IPS-20b (cell line): ENCODE measurements at regions not wholly inside any gene's neighbourhood (a gene's known extent, or its start where the extent isn't known, plus 50 kb on each side); places are given as distances from the start of the nearest gene placed in this dataset.

Experiments
- H3K27ac ChIP-seq: one replicate; pipeline ENCODE4 v1.5.1; 2013; ENCODE audit warnings: low read length
- H3K27me3 ChIP-seq: 2 replicates; pipeline ENCODE4 v1.6.1; 2013; ENCODE audit warnings: mild to moderate bottlenecking, low read length, inconsistent platforms; ENCODE audit not compliant: insufficient read depth
- H3K36me3 ChIP-seq: 2 replicates; pipeline ENCODE4 v1.6.1; 2013; ENCODE audit warnings: low read depth, mild to moderate bottlenecking, inconsistent platforms, low read length, moderate library complexity; ENCODE audit not compliant: insufficient read depth
- H3K4me1 ChIP-seq: 2 replicates; pipeline ENCODE4 v1.6.1; 2013; ENCODE audit warnings: mild to moderate bottlenecking, control low read depth, inconsistent platforms, low read length, moderate library complexity; ENCODE audit not compliant: insufficient read depth
- H3K4me3 ChIP-seq: 2 replicates; pipeline ENCODE4 v1.5.1; 2013; ENCODE audit warnings: mild to moderate bottlenecking, low read length, inconsistent platforms
- H3K9ac ChIP-seq: 2 replicates; pipeline ENCODE4 v1.6.1; 2013; ENCODE audit warnings: low read depth, mild to moderate bottlenecking, inconsistent platforms, low read length, moderate library complexity
- H3K9me3 ChIP-seq: 2 replicates; pipeline ENCODE4 v1.6.1; 2013; ENCODE audit warnings: mild to moderate bottlenecking, low read depth, low read length, inconsistent platforms; ENCODE audit not compliant: insufficient read depth

DNA sequence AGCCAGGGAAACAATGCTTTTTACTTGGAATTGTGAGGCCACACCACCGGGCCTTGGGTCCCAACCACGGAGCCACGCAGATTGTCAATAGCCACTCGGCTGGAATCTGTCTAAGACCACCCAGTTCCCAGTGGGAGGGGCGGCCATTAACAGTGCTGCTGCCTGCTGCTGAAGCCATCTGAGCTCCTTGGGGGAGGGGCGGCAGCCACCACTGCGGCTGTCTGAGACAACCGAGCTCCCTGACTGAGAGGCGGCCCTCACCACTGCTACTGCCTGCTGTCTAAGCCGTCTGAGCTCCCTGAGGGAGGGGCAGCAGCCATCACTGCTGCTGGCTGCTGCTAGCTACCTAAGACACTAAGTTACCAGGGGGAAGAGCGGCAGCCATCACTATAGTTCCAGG lies 64.3 kb downstream of the DMRTA2 start:
- no peaks in the 10 kb centered on the region for H3K4me1 ChIP-seq
- no peaks in the 10 kb centered on the region; the same call in 1 of the 2 replicates for H3K9me3 ChIP-seq
- no peak overlapping the region for H3K9ac ChIP-seq
- no peak overlapping the region for H3K27ac ChIP-seq
- H3K27me3 ChIP-seq, result no peaks in the 10 kb centered on the region; the same call in 1 of the 2 replicates
- H3K36me3 ChIP-seq, result no peaks in the 10 kb centered on the region
- no peak overlapping the region for H3K4me3 ChIP-seq

DNA sequence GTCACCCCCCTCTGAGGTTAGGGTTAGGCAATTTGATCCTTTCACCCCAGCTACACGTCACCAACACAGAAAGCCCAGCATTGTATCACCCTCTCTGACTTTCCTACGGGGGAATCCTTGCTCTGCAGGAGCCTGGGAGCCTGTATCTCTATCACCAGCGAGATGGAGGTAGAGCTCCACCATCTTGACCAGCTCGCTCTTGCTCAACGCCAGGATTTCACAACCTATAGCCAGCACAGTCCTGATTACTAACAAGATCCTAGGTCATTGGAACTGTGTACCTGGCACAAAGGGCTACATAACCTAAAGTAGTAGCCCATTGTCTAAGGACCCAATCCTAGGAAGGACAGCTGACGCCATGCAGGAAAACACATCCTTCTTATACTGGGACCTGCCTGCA lies 66.1 kb downstream of the DMRTA2 start:
- no peak overlapping the region for H3K27ac ChIP-seq
- H3K4me3 ChIP-seq, result no peak overlapping the region
- H3K4me1 ChIP-seq, result no peaks in the 10 kb centered on the region
- no peaks in the 10 kb centered on the region for H3K36me3 ChIP-seq
- H3K9ac ChIP-seq, result no peak overlapping the region
- H3K9me3 ChIP-seq, result no peaks in the 10 kb centered on the region; the same call in 1 of the 2 replicates
- H3K27me3 ChIP-seq, result no peaks in the 10 kb centered on the region; the same call in 1 of the 2 replicates

DNA sequence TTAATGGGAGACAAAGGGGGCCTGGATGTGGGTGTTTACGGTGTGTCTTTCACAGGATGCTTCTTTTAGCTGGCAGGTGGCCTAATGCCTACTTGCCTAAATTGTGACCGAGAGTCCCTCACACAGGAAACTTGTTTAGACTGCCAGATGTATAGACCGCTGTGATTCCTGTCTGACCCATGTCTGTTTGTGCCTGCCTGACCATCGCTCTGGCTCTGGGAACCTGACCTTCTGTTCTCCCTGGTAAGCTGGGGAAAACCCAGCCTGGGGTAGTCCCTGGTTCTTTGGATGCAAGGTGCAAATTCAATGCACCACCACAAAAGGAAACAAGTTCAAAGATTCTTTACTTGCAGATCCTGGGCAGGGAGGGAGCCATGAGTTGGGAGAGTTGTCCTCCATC lies 68.4 kb downstream of the DMRTA2 start:
- H3K27ac ChIP-seq, result no peak overlapping the region
- H3K36me3 ChIP-seq, result no peaks in the 10 kb centered on the region
- no peak overlapping the region for H3K9ac ChIP-seq
- H3K4me3 ChIP-seq, result no peak overlapping the region
- H3K9me3 ChIP-seq, result no peaks in the 10 kb centered on the region
- H3K4me1 ChIP-seq, result no peaks in the 10 kb centered on the region
- no peaks in the 10 kb centered on the region; the same call in 1 of the 2 replicates for H3K27me3 ChIP-seq

DNA sequence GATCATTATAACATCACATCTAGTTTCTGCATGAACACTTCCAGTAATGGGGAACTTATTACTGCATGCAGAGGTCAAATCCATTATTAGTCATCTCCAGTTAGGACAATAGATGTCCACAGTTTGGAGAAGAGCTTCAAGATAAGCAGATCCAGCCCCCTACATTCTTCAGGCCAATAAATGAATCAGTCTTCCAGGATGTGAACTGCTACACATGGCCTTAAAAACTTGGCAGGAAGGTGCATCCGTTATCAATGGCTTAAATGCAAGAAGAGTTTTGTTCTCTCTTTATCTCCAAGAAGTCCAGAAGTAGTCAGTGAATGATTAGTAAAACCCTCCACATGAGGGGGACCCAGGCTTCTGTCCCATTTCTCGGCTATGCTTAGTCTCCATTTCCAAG lies 70.8 kb downstream of the DMRTA2 start:
- Histone ChIP-seq H3K36me3 (no peaks in the 10 kb centered on the region), H3K27me3 (no peaks in the 10 kb centered on the region; the same call in 1 of the 2 replicates), H3K9me3 (no peaks in the 10 kb centered on the region), H3K4me3 (no peak overlapping the region), H3K27ac (no peak overlapping the region), H3K4me1 (no peaks in the 10 kb centered on the region), H3K9ac (no peak overlapping the region)

DNA sequence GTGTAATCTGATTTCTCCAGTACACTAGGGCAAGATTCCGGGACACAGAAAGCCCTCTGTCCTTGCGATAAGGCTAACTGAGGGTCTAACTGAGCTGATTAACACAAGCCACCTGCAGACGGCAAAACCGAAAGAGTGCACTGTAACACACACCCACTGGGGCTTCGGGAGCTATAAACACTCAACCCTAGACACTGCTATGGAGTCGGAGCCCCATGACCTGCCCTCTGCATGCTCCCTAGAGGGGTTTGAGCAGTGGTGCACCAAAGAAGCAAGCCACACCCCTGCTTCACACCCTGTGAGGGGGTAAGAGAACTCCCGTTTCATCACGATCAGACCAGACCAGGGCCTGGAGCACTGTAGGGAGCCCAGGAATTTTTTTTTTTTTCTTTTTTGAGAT lies 72.4 kb downstream of the DMRTA2 start:
- no peaks in the 10 kb centered on the region for H3K4me1 ChIP-seq
- no peaks in the 10 kb centered on the region for H3K36me3 ChIP-seq
- H3K9me3 ChIP-seq, result no peaks in the 10 kb centered on the region
- no peak overlapping the region for H3K27ac ChIP-seq
- no peak overlapping the region for H3K4me3 ChIP-seq
- no peak overlapping the region for H3K9ac ChIP-seq
- no peaks in the 10 kb centered on the region for H3K27me3 ChIP-seq

DNA sequence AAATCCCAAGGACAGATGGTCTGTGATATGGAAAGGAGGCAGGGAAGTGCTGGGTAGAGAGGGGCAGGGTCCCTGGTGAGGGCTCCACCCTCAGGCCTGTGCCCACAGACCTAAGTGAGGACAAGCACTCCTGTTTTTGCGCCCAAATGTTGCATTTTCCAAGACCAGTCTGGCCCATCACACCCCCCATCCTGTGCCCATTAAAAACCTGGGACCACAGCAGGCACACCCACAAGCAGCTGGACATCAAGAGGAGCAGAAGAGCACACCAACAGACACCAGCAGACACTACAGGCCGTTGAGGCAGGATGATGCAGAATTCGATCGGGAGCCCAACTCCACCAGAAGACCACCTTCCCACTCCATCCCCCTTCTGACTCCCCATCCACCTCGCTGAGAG lies 72.8 kb downstream of the DMRTA2 start:
- Histone ChIP-seq H3K27me3 (no peaks in the 10 kb centered on the region), H3K36me3 (no peaks in the 10 kb centered on the region), H3K9me3 (no peaks in the 10 kb centered on the region), H3K4me1 (no peaks in the 10 kb centered on the region), H3K4me3 (no peak overlapping the region), H3K9ac (no peak overlapping the region), H3K27ac (no peak overlapping the region)

DNA sequence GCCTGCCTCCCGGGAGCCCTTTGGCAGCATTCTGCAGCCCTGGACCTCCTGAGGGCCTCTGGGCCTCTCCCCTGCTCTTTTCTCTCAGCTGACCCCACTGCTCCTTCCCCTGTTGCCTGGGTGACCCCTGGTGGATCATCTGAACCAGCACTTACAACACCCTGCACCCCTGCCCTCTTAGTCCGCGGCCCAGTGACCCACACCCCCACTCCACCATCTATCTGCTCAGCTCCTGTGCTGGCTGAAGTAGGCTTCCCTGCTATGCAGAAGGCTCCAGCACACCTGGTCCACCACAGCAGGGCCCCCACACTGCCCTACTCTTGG lies 74.0 kb downstream of the DMRTA2 start:
- Histone ChIP-seq H3K4me1 (no peaks in the 10 kb centered on the region), H3K36me3 (no peaks in the 10 kb centered on the region), H3K9ac (no peak overlapping the region), H3K9me3 (no peaks in the 10 kb centered on the region), H3K27me3 (no peaks in the 10 kb centered on the region), H3K4me3 (no peak overlapping the region), H3K27ac (no peak overlapping the region)

DNA sequence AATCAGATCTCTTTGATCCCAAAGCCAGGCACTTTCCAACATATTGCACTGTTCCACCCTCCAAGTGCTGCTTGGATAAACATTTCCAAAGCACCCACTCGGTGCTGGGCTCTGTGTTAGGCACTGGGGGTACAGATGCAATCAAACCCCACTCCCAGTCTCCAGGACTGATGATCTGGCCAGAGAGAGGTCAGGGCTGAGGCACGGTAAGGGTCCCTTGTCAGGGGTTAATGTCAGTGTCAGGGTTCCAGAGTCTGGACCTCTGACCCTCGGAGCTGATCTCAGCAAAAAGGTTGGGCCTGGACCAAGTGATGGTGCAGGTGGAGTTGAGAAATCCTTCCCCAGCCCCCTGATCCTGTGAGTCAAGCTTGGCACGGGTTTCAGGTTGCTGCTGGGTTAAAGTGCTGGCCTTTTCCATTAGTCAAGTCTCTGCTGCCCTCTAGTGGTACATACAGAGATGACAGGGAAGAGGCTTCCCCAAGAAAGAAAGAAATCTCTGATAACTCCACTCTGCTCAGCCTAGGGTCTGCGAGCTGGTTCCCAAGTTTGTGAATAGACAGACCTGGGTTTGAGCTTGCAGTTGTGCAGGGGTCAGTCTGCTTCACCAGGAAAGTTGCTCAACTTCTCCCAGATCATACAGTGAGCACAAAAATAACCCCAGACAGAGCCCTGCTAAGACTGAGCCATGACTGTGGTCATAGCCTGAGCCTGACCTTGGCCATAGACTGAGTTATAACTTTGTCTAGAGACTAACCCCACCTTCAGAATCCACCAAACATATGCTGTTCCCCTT lies 74.6 kb downstream of the DMRTA2 start:
- no peak overlapping the region for H3K27ac ChIP-seq
- no peaks in the 10 kb centered on the region; the same call in 1 of the 2 replicates for H3K27me3 ChIP-seq
- no peaks in the 10 kb centered on the region for H3K36me3 ChIP-seq
- H3K4me3 ChIP-seq, result no peak overlapping the region
- H3K4me1 ChIP-seq, result no peaks in the 10 kb centered on the region
- H3K9me3 ChIP-seq, result no peaks in the 10 kb centered on the region
- no peak overlapping the region for H3K9ac ChIP-seq

DNA sequence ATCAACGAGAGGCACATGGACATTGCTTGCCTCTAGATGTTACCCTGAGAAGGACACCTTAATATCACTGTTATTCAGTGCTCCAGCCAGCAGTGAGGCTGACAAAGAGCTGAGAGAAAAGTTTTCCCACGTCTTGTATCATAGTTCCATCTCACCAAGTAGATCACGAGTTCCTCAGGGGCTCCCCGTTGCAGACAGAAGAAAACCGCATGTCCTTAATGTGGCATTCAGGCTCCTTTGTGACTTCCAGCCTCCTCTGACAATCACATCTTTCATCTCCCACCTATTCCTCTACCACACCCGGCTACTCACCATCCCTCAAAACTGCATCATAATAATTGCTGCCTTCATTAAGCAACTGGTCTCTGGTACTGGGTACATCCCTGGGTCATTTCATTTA lies 75.3 kb downstream of the DMRTA2 start:
- Histone ChIP-seq H3K36me3 (no peaks in the 10 kb centered on the region), H3K9ac (no peak overlapping the region), H3K27ac (no peak overlapping the region), H3K4me1 (no peaks in the 10 kb centered on the region), H3K27me3 (no peaks in the 10 kb centered on the region; the same call in 1 of the 2 replicates), H3K4me3 (no peak overlapping the region), H3K9me3 (no peaks in the 10 kb centered on the region)

DNA sequence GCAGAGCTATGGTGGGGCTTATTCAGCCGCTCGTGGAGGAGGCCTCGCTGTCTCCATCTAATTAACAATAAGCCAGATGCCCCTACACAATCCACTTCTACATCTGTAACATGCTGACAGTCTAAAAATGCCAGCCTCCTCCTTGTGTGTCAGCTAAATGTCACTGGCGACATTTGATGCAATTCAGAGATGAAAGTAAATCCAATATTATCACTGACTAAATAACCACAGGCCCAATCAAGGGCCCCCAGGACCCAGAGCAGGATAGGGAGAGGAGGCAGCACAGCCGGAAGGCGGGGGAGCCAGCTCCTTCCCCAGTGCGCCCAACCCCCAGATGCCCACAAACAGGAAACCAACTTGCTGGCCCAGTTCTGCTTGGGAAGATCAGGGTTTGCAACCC lies 76.6 kb downstream of the DMRTA2 start:
- Histone ChIP-seq H3K27me3 (no peaks in the 10 kb centered on the region; the same call in 1 of the 2 replicates), H3K9me3 (no peaks in the 10 kb centered on the region), H3K4me1 (no peaks in the 10 kb centered on the region), H3K4me3 (no peak overlapping the region), H3K27ac (no peak overlapping the region), H3K9ac (no peak overlapping the region), H3K36me3 (no peaks in the 10 kb centered on the region)

DNA sequence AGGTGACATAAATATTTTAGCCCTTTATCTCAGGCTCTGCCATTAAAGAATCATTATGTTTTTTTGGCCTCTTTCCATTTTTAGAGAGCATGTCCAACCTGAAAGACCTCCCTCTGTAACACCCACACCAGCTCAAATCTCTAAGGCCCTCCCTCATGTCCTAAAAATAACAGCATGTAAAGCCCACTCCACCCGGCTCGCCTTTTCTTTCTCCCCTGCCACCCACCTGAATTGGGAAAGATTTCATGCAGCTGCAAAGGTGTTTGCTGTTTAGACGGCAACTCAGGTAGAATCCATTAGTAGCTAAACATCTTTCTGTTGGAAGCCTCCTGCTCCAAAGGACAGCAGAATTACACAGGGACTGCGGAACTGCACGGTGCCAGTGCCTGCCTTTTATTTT lies 79.9 kb downstream of the DMRTA2 start:
- H3K4me1 ChIP-seq, result no peaks in the 10 kb centered on the region
- H3K4me3 ChIP-seq, result no peak overlapping the region
- no peak overlapping the region for H3K27ac ChIP-seq
- H3K27me3 ChIP-seq, result no peaks in the 10 kb centered on the region; the same call in 1 of the 2 replicates
- no peak overlapping the region for H3K9ac ChIP-seq
- H3K9me3 ChIP-seq, result no peaks in the 10 kb centered on the region
- no peaks in the 10 kb centered on the region for H3K36me3 ChIP-seq

DNA sequence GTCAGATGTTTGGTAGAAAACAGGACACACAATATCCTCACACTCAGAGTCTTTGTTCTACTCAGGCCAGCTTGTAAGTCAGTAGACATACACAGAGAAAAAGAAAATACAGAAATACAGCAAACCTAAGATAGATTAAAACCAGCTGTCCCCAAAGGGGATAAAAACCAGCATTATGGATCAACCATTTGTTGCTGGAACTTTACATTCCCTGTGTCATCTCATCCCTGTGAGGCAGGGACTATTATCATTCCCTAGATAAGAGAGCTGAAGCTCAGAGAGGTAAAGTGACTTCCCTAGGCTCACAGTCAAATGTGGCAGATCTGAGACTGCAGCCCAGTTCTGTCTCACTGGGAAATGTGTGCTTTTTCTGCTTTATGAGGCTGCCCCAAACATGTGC lies 80.7 kb downstream of the DMRTA2 start:
- Histone ChIP-seq H3K9me3 (no peaks in the 10 kb centered on the region), H3K9ac (no peak overlapping the region), H3K4me3 (no peak overlapping the region), H3K27me3 (no peaks in the 10 kb centered on the region; the same call in 1 of the 2 replicates), H3K36me3 (no peaks in the 10 kb centered on the region), H3K4me1 (no peaks in the 10 kb centered on the region), H3K27ac (no peak overlapping the region)
